ENCODE measurements at regions not wholly inside any gene's neighbourhood (a gene's known extent, or its start where the extent isn't known, plus 50 kb on each side); places are given as distances from the start of the nearest gene placed in this dataset.

DNA sequence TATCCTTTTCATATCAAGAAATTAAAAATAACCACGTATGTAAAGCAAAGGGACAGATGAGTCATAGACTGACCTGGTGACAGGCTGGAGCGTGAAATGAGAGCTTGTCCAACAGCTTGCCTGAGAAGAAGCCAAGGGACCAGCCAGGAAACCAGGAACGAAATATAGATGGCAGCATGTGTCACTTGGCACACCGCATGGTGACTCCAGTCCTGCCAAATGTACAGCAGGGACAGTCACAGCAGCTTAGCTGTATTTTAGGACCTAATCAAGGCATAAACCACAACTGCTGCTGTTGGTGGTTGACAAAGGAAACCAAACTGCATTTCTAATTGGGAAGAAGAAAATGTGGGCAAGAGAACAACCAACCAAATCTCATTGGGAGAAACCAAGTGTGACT, 755.0 kb downstream of the TFAP2A start:
- TF ChIP-seq, protein P1, sequence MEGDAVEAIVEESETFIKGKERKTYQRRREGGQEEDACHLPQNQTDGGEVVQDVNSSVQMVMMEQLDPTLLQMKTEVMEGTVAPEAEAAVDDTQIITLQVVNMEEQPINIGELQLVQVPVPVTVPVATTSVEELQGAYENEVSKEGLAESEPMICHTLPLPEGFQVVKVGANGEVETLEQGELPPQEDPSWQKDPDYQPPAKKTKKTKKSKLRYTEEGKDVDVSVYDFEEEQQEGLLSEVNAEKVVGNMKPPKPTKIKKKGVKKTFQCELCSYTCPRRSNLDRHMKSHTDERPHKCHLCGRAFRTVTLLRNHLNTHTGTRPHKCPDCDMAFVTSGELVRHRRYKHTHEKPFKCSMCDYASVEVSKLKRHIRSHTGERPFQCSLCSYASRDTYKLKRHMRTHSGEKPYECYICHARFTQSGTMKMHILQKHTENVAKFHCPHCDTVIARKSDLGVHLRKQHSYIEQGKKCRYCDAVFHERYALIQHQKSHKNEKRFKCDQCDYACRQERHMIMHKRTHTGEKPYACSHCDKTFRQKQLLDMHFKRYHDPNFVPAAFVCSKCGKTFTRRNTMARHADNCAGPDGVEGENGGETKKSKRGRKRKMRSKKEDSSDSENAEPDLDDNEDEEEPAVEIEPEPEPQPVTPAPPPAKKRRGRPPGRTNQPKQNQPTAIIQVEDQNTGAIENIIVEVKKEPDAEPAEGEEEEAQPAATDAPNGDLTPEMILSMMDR (IDR thresholded peaks at IDR 0.05) = no peak
- no peak for TF ChIP-seq POLR2A (IDR thresholded peaks at IDR 0.05)
